ENCODE measurements at regions not wholly inside any gene's neighbourhood (a gene's known extent, or its start where the extent isn't known, plus 50 kb on each side); places are given as distances from the start of the nearest gene placed in this dataset.

- H3K9me3 Mint-ChIP-seq = peaks cover 0 to 6% of the 10 kb centered on the region in 2 experiments; a peak in 3 of 5 replicates
- no peak overlapping the region for H2BK15ac ChIP-seq (ENCODE audit: low read depth, low read length)
- H3K27ac ChIP-seq (ENCODE audit: insufficient read length, low read depth, low read length) = no peak overlapping the region
- no peaks in the 10 kb centered on the region for H3K23me2 ChIP-seq (ENCODE audit: insufficient read length, low read depth, low read length, poor library complexity, severe bottlenecking)
- H4K8ac ChIP-seq (replicated peaks; ENCODE audit: insufficient read length, low read depth, low read length) = no peak overlapping the region
- no peak overlapping the region for H3K56ac ChIP-seq (ENCODE audit: insufficient read length, low read depth, low read length)
- no peaks in the 10 kb centered on the region for H3K9me3 ChIP-seq (ENCODE audit: control insufficient read depth, low read depth, low read length)
- H3K27me3 Mint-ChIP-seq (ENCODE audit: low read depth) = no peaks in the 10 kb centered on the region
- H3K4me3 Mint-ChIP-seq = no peak overlapping the region
- WGBS (ENCODE audit: extremely low coverage, insufficient read length, low lambda C conversion rate) = no CpG with 5 or more reads among the region's 1 CpG
- no peak for DNase-seq
- no peak overlapping the region for H3K9ac ChIP-seq (ENCODE audit: extremely low read depth, insufficient read length, low read length)
- no peak overlapping the region for H2BK12ac ChIP-seq (ENCODE audit: insufficient read length, low read depth, low read length)
- H4K5ac ChIP-seq (ENCODE audit: insufficient read length, low read depth, low read length) = no peak overlapping the region
- no peak overlapping the region for H3T11ph ChIP-seq (ENCODE audit: low read length)
- H4K91ac ChIP-seq (ENCODE audit: insufficient read length, low read depth, low read length) = no peak overlapping the region
- H3K4me1 Mint-ChIP-seq = no peaks in the 10 kb centered on the region
- no peak for TF ChIP-seq CTCF (conservative IDR thresholded peaks at IDR 0.05)
- H2AFZ ChIP-seq (ENCODE audit: low read length) = no peak overlapping the region
- no peak overlapping the region for H3K23ac ChIP-seq (ENCODE audit: insufficient read length, low read depth, low read length)
- H4K20me1 ChIP-seq (ENCODE audit: control insufficient read depth, insufficient read depth, insufficient read length) = no peaks in the 10 kb centered on the region
- H2AK5ac ChIP-seq (ENCODE audit: insufficient read length, low read length) = no peak overlapping the region
- no peaks in the 10 kb centered on the region for H3K79me2 ChIP-seq (ENCODE audit: insufficient read depth, low read length)
- no peak overlapping the region for H3K4ac ChIP-seq (ENCODE audit: low read depth, low read length)
- H3K79me1 ChIP-seq (ENCODE audit: insufficient read depth, low read depth, low read length, poor library complexity, severe bottlenecking) = no peaks in the 10 kb centered on the region
- peaks cover 0 to under 1% (median 0%) of the 10 kb centered on the region in 3 experiments; a peak in 2 of 7 replicates for H3K36me3 Mint-ChIP-seq (ENCODE audit: insufficient read depth in 1 of 3, low read depth in 3 of 3)
- H3K27me3 ChIP-seq (ENCODE audit: insufficient read depth, low read length) = no peaks in the 10 kb centered on the region
- no peak overlapping the region for H3K18ac ChIP-seq (ENCODE audit: insufficient read length, low read depth, low read length)
- H3K4me2 ChIP-seq (ENCODE audit: insufficient read depth, insufficient read length, low read length) = no peak overlapping the region
- no peak overlapping the region for H3K27ac Mint-ChIP-seq
- H3K14ac ChIP-seq (ENCODE audit: insufficient read depth, low read length) = no peak overlapping the region
- no peaks in the 10 kb centered on the region; the same call in 1 of the 2 replicates for H3K4me1 ChIP-seq (ENCODE audit: insufficient read depth, low read length)
- H2BK20ac ChIP-seq (ENCODE audit: low read depth, low read length, poor library complexity, severe bottlenecking) = no peak overlapping the region
- no peak overlapping the region for H2BK120ac ChIP-seq (ENCODE audit: low read depth, low read length, poor library complexity, severe bottlenecking)
- H2BK5ac ChIP-seq (ENCODE audit: insufficient read length, low read length) = no peak overlapping the region
These were observed 346.7 kb downstream of the RND3 start for GRCh38 chr2:150140777-150141176.
